ENCODE measurements at regions not wholly inside any gene's neighbourhood (a gene's known extent, or its start where the extent isn't known, plus 50 kb on each side); places are given as distances from the start of the nearest gene placed in this dataset.

- TF ChIP-seq, protein P1, sequence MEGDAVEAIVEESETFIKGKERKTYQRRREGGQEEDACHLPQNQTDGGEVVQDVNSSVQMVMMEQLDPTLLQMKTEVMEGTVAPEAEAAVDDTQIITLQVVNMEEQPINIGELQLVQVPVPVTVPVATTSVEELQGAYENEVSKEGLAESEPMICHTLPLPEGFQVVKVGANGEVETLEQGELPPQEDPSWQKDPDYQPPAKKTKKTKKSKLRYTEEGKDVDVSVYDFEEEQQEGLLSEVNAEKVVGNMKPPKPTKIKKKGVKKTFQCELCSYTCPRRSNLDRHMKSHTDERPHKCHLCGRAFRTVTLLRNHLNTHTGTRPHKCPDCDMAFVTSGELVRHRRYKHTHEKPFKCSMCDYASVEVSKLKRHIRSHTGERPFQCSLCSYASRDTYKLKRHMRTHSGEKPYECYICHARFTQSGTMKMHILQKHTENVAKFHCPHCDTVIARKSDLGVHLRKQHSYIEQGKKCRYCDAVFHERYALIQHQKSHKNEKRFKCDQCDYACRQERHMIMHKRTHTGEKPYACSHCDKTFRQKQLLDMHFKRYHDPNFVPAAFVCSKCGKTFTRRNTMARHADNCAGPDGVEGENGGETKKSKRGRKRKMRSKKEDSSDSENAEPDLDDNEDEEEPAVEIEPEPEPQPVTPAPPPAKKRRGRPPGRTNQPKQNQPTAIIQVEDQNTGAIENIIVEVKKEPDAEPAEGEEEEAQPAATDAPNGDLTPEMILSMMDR (IDR thresholded peaks at IDR 0.05; ENCODE audit: low read depth, low read length), result no peak
- no peak for TF ChIP-seq MAX (IDR thresholded peaks at IDR 0.05; ENCODE audit: low read depth, low read length)
- no peak for TF ChIP-seq POLR2A (IDR thresholded peaks at IDR 0.05; ENCODE audit: extremely low read depth, insufficient read length)
Measured at GRCh38 chr20:19096843-19097242, 115.6 kb upstream of the SLC24A3 start.

Measured in NB4 (cell line).